Hepatocyte (in vitro differentiated cells): ENCODE measurements at regions not wholly inside any gene's neighbourhood (a gene's known extent, or its start where the extent isn't known, plus 50 kb on each side); places are given as distances from the start of the nearest gene placed in this dataset.

Experiments
- CTCF ChIP-seq: fragments of 200-600 bp; sonication (generic); IDR thresholded peaks from 2 replicates; pipeline ENCODE4 v1.5.1; 2016; ENCODE audit warnings: antibody characterized with exemption, mild to moderate bottlenecking; ENCODE audit not compliant: poor library complexity
- EZH2 ChIP-seq: fragments of 200-600 bp; sonication (generic); IDR thresholded peaks from 2 replicates; pipeline ENCODE4 v1.6.1; 2016; ENCODE audit warnings: antibody characterized with exemption, mild to moderate bottlenecking, borderline replicate concordance

DNA sequence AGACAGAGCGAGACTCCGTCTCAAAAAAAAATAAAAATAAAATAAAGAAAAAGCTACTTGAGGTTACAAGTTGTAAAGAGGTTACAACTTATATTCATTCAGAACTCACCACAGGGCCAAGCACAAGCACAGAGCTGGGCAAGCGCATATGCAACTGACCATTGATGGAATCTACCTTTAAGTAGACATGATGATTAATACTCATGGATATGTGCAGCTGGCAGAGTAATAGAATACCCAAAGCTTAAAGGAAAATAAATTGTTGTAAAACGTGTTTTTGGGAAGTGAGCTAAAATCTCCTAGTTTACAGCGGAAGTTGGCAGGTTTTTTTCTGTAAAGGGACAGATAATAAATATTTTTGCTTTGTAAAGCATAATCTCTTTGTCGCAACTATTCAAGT lies 111.6 kb downstream of the TMEM168 start:
- TF ChIP-seq CTCF (no peak), EZH2 (no peak)
